IMR-90 (cell line): ENCODE measurements at regions not wholly inside any gene's neighbourhood (a gene's known extent, or its start where the extent isn't known, plus 50 kb on each side); places are given as distances from the start of the nearest gene placed in this dataset.

ENCODE experiments used
- ATAC-seq: fragments of 200-7000 bp; cut with Tn5 transposase; 2 replicates; pipeline ENCODE4 v1.9.1; 2020; ENCODE audit warnings: low read depth, mild to moderate bottlenecking, moderate library complexity
- BruUV-seq: library from RNA; stranded (reverse); fragments of 400-500 nt; replicated peaks from 2 replicates; lab custom pipeline; 2021; lab: Mats Ljungman, UMichigan
- CTCF ChIA-PET: fragments of 300-600 bp; formaldehyde crosslinking; extraction: SDS; loops from one replicate; lab custom pipeline; 2021; ENCODE audit warnings: antibody characterized with exemption; lab: Yijun Ruan, JAX
- POLR2A ChIA-PET: fragments of 300-600 bp; sonication (Branson Sonifier 250); formaldehyde crosslinking; loops from one replicate; lab custom pipeline; 2022; ENCODE audit warnings: antibody characterized with exemption; ENCODE audit not compliant: unreplicated experiment; lab: Charles Lee
- DNase-seq: peaks from one replicate; pipeline ENCODE4 v3.0.0; 2013
- H2AFZ ChIP-seq: replicated peaks from 2 replicates; pipeline ENCODE3; 2013; ENCODE audit warnings: low read length, mild to moderate bottlenecking; ENCODE audit not compliant: poor library complexity
- H2AK5ac ChIP-seq: 2 replicates; pipeline ENCODE4 v1.6.1; 2013; ENCODE audit warnings: low read depth, low read length, inconsistent platforms
- H2AK9ac ChIP-seq: replicated peaks from 2 replicates; pipeline ENCODE3; 2013; ENCODE audit warnings: mild to moderate bottlenecking, low read depth, low read length, moderate library complexity; ENCODE audit not compliant: poor library complexity
- H2BK120ac ChIP-seq: 2 replicates; pipeline ENCODE4 v1.6.1; 2013; ENCODE audit warnings: low read depth, low read length, inconsistent platforms
- H2BK15ac ChIP-seq: 3 replicates; pipeline ENCODE4 v1.6.1; 2013; ENCODE audit warnings: low read depth, low read length, inconsistent platforms
- H2BK20ac ChIP-seq: 2 replicates; pipeline ENCODE4 v1.6.1; 2013; ENCODE audit warnings: low read depth, mild to moderate bottlenecking, inconsistent platforms, low read length, moderate library complexity
- H2BK5ac ChIP-seq: 2 replicates; pipeline ENCODE4 v1.6.1; 2013; ENCODE audit warnings: mild to moderate bottlenecking, low read depth, low read length, inconsistent platforms; ENCODE audit not compliant: poor library complexity, severe bottlenecking
- H3K14ac ChIP-seq: replicated peaks from 2 replicates; pipeline ENCODE4 v1.6.1; 2013; ENCODE audit warnings: low read depth, low read length, inconsistent platforms
- H3K18ac ChIP-seq: 2 replicates; pipeline ENCODE4 v1.6.1; 2013; ENCODE audit warnings: low read depth, low read length, control low read depth
- H3K23ac ChIP-seq: 2 replicates; pipeline ENCODE4 v1.6.1; 2013; ENCODE audit warnings: low read depth, low read length, inconsistent platforms
- H3K27ac ChIP-seq: 2 replicates; pipeline ENCODE4 v1.5.1; 2013; ENCODE audit warnings: mild to moderate bottlenecking, control low read depth, low read length; ENCODE audit not compliant: insufficient read depth
- H3K27me3 ChIP-seq: 2 replicates; pipeline ENCODE4 v1.6.1; 2013; ENCODE audit warnings: low read length; ENCODE audit not compliant: control insufficient read depth, insufficient read depth
- H3K36me3 ChIP-seq: 2 replicates; pipeline ENCODE4 v1.6.1; 2013; ENCODE audit warnings: low read length, mixed read lengths; ENCODE audit not compliant: control insufficient read depth, insufficient read depth
- H3K4ac ChIP-seq: 2 replicates; pipeline ENCODE4 v1.6.1; 2013; ENCODE audit warnings: low read depth, low read length, inconsistent platforms
- H3K4me1 ChIP-seq: 2 replicates; pipeline ENCODE4 v1.6.1; 2013; ENCODE audit warnings: low read length, mixed read lengths; ENCODE audit not compliant: control insufficient read depth, insufficient read depth
- H3K4me2 ChIP-seq: 2 replicates; pipeline ENCODE4 v1.6.1; 2013; ENCODE audit warnings: low read depth, mild to moderate bottlenecking, control low read depth, low read length, moderate library complexity
- H3K4me3 ChIP-seq: 2 replicates; pipeline ENCODE4 v1.5.1; 2013; ENCODE audit warnings: low read depth, mild to moderate bottlenecking, control low read depth, low read length, moderate library complexity; ENCODE audit not compliant: insufficient read depth
- H3K56ac ChIP-seq: 2 replicates; pipeline ENCODE4 v1.6.1; 2013; ENCODE audit warnings: low read length, inconsistent platforms; ENCODE audit not compliant: insufficient read depth; ENCODE audit errors: extremely low read depth
- H3K79me1 ChIP-seq, 2 experiments: 2 replicates each; pipeline ENCODE4 v1.6.1; 2013; ENCODE audit warnings: low read length in 2 of 2, inconsistent platforms in 1 of 2, low read depth in 1 of 2
- H3K9ac ChIP-seq: 2 replicates; pipeline ENCODE4 v1.6.1; 2013; ENCODE audit warnings: low read depth, low read length, control low read depth
- H3K9me1 ChIP-seq: 2 replicates; pipeline ENCODE4 v1.6.1; 2013; ENCODE audit warnings: low read length, inconsistent platforms; ENCODE audit not compliant: insufficient read depth
- H3K9me3 ChIP-seq: 2 replicates; pipeline ENCODE4 v1.6.1; 2013; ENCODE audit warnings: low read length; ENCODE audit not compliant: control insufficient read depth, insufficient read depth
- H4K20me1 ChIP-seq: 2 replicates; pipeline ENCODE4 v1.6.1; 2013; ENCODE audit warnings: low read length, inconsistent platforms; ENCODE audit not compliant: insufficient read depth
- H4K5ac ChIP-seq: 2 replicates; pipeline ENCODE4 v1.6.1; 2013; ENCODE audit warnings: mild to moderate bottlenecking, low read depth, low read length, control low read depth
- H4K8ac ChIP-seq, 2 experiments: 2 replicates each; pipeline ENCODE4 v1.6.1; 2013; ENCODE audit warnings: low read depth in 2 of 2, low read length in 2 of 2, control low read depth in 1 of 2, inconsistent platforms in 1 of 2
- H4K91ac ChIP-seq: 2 replicates; pipeline ENCODE4 v1.6.1; 2013; ENCODE audit warnings: low read depth, low read length, inconsistent platforms; ENCODE audit not compliant: insufficient read depth
- CEBPB ChIP-seq: IDR thresholded peaks from 2 replicates; pipeline ENCODE4 v1.6.1; 2012; ENCODE audit warnings: low read depth, low read length, improper control_type of control experiment
- CHD1 ChIP-seq: IDR thresholded peaks from 2 replicates; pipeline ENCODE4 v1.6.1; 2012; ENCODE audit warnings: low read depth, low read length, improper control_type of control experiment
- FOS ChIP-seq: fragments of 150-350 bp; IDR thresholded peaks from 2 replicates; pipeline ENCODE4 v1.6.1; 2016; ENCODE audit warnings: low read depth, low read length
- MAFK ChIP-seq: IDR thresholded peaks from 2 replicates; pipeline ENCODE4 v1.6.1; 2012; ENCODE audit warnings: low read depth, low read length, improper control_type of control experiment
- MAZ ChIP-seq: IDR thresholded peaks from 2 replicates; pipeline ENCODE4 v1.6.1; 2012; ENCODE audit warnings: low read depth, mild to moderate bottlenecking, low read length, improper control_type of control experiment, moderate library complexity, borderline replicate concordance
- MXI1 ChIP-seq: IDR thresholded peaks from 2 replicates; pipeline ENCODE4 v1.6.1; 2012; ENCODE audit warnings: low read depth, mild to moderate bottlenecking, low read length, moderate library complexity, borderline replicate concordance
- POLR2A ChIP-seq: IDR thresholded peaks from 2 replicates; pipeline ENCODE4 v1.6.1; 2012; ENCODE audit warnings: mild to moderate bottlenecking, low read depth, low read length
- RAD21 ChIP-seq: IDR thresholded peaks from 2 replicates; pipeline ENCODE4 v1.6.1; 2012; ENCODE audit warnings: low read length, improper control_type of control experiment
- RCOR1 ChIP-seq: IDR thresholded peaks from 2 replicates; pipeline ENCODE4 v1.6.1; 2012; ENCODE audit warnings: mild to moderate bottlenecking, low read length, improper control_type of control experiment; ENCODE audit not compliant: insufficient replicate concordance
- RFX5 ChIP-seq: IDR thresholded peaks from 2 replicates; pipeline ENCODE4 v1.8.0; 2012; ENCODE audit warnings: low read depth, mild to moderate bottlenecking, low read length, moderate library complexity
- SMC3 ChIP-seq: fragments of 150-350 bp; IDR thresholded peaks from 2 replicates; pipeline ENCODE4 v1.6.1; 2016; ENCODE audit warnings: low read depth, mild to moderate bottlenecking, antibody characterized with exemption, low read length, moderate library complexity
- WGBS, 2 experiments: methylation state at CpG; one replicate each; pipeline versions ENCODE4 v1.1.5 to v1.1.7; 2013; ENCODE audit warnings: missing lambda C conversion rate in 2 of 2; ENCODE audit not compliant: insufficient read length in 1 of 2; ENCODE audit errors: extremely low coverage in 2 of 2; 5-methylcytosine and 5-hydroxymethylcytosine counted together
- dilution Hi-C: fragments of 300-500 bp; cut with HindIII; formaldehyde crosslinking; loops from one replicate; pipeline ENCODE4 v1.14.3; 2018; ENCODE audit warnings: low sequenced_read_pairs; ENCODE audit not compliant: unreplicated experiment
- in situ Hi-C: fragments of 300-500 bp; cut with MboI; formaldehyde crosslinking; loops from 3 replicates; pipeline ENCODE4 v1.14.3; 2019; ENCODE audit warnings: low sequenced_read_pairs, inconsistent platforms, mixed read lengths
- intact Hi-C: fragments of 100-400 bp; cut with micrococcal nuclease; formaldehyde crosslinking; loops from 2 replicates; pipeline ENCODE4 v1.10.0; 2022
- TF ChIP-seq, protein P1 (sequence below): fragments of 150-350 bp; IDR thresholded peaks from 2 replicates; pipeline ENCODE4 v1.6.1; 2017; ENCODE audit warnings: mild to moderate bottlenecking, antibody characterized with exemption, low read length, low read depth
- TF ChIP-seq, protein P2 (sequence below): conservative IDR thresholded peaks from 2 replicates; pipeline ENCODE4 v1.5.1; 2012; ENCODE audit warnings: mild to moderate bottlenecking, low read depth, low read length, improper control_type of control experiment
- TF ChIP-seq, protein P3 (sequence below): fragments of 150-350 bp; IDR thresholded peaks from 2 replicates; pipeline ENCODE4 v1.6.1; 2016; ENCODE audit warnings: low read depth, mild to moderate bottlenecking, low read length, moderate library complexity, borderline replicate concordance

DNA sequence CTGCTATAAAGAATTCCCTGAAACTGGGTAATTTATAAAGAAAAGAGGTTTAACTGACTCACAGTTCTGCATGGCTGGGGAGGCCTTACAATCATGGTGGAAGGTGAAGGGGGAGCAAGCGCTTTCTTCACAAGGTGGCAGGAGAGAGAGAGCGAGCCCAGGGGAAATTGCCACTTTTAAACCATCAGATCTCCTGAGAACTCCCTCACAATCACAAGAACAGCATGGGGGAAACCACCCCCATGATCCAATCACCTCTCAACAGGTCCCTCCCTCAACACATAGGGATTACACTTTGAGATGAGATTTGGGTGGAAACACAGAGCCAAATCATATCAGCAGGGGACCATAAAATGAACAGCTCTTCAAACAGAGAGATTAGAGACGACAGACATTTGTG, 198.6 kb downstream of the MAGEB5 start:
- no peak overlapping the region for H2AK9ac ChIP-seq
- H3K14ac ChIP-seq: no peak overlapping the region
- POLR2A ChIA-PET: no interaction called here
- H4K91ac ChIP-seq: no peak overlapping the region
- no CpG with 5 or more reads among the region's 3 CpGs for WGBS, 2 experiments
- no peak overlapping the region for H3K23ac ChIP-seq
- H4K20me1 ChIP-seq: no peaks in the 10 kb centered on the region
- H3K9ac ChIP-seq: no peak overlapping the region
- no peak overlapping the region for H3K4me2 ChIP-seq
- no peak for DNase-seq
- H3K18ac ChIP-seq: no peak overlapping the region
- no peak overlapping the region for H2BK5ac ChIP-seq
- no peak overlapping the region for H3K27ac ChIP-seq
- no peak overlapping the region for H4K8ac ChIP-seq
- no peak overlapping the region for H2AFZ ChIP-seq
- TF ChIP-seq MAFK (no peak), CHD1 (no peak), FOS (no peak), MXI1 (no peak), MAZ (no peak), RCOR1 (no peak), POLR2A (no peak), SMC3 (no peak), CEBPB (no peak), RAD21 (no peak), RFX5 (no peak)
- TF ChIP-seq, protein P1, sequence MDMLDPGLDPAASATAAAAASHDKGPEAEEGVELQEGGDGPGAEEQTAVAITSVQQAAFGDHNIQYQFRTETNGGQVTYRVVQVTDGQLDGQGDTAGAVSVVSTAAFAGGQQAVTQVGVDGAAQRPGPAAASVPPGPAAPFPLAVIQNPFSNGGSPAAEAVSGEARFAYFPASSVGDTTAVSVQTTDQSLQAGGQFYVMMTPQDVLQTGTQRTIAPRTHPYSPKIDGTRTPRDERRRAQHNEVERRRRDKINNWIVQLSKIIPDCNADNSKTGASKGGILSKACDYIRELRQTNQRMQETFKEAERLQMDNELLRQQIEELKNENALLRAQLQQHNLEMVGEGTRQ: no peak
- TF ChIP-seq, protein P2, sequence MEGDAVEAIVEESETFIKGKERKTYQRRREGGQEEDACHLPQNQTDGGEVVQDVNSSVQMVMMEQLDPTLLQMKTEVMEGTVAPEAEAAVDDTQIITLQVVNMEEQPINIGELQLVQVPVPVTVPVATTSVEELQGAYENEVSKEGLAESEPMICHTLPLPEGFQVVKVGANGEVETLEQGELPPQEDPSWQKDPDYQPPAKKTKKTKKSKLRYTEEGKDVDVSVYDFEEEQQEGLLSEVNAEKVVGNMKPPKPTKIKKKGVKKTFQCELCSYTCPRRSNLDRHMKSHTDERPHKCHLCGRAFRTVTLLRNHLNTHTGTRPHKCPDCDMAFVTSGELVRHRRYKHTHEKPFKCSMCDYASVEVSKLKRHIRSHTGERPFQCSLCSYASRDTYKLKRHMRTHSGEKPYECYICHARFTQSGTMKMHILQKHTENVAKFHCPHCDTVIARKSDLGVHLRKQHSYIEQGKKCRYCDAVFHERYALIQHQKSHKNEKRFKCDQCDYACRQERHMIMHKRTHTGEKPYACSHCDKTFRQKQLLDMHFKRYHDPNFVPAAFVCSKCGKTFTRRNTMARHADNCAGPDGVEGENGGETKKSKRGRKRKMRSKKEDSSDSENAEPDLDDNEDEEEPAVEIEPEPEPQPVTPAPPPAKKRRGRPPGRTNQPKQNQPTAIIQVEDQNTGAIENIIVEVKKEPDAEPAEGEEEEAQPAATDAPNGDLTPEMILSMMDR: no peak
- TF ChIP-seq, protein P3, sequence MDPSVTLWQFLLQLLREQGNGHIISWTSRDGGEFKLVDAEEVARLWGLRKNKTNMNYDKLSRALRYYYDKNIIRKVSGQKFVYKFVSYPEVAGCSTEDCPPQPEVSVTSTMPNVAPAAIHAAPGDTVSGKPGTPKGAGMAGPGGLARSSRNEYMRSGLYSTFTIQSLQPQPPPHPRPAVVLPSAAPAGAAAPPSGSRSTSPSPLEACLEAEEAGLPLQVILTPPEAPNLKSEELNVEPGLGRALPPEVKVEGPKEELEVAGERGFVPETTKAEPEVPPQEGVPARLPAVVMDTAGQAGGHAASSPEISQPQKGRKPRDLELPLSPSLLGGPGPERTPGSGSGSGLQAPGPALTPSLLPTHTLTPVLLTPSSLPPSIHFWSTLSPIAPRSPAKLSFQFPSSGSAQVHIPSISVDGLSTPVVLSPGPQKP: no peak
- H3K4me3 ChIP-seq: no peak overlapping the region
- no peak overlapping the region for H2BK120ac ChIP-seq
- CTCF ChIA-PET: no interaction called here
- no peaks in the 10 kb centered on the region for H3K36me3 ChIP-seq
- no peak overlapping the region for H3K4ac ChIP-seq
- no TSS peak for BruUV-seq
- H4K5ac ChIP-seq: no peak overlapping the region
- no peaks in the 10 kb centered on the region for H3K9me3 ChIP-seq
- H3K9me1 ChIP-seq: no peaks in the 10 kb centered on the region
- in situ Hi-C loops: no loop called here
- intact Hi-C loops: no loop called here
- H3K27me3 ChIP-seq: no peaks in the 10 kb centered on the region
- no peaks in the 10 kb centered on the region for H3K79me1 ChIP-seq
- H3K56ac ChIP-seq: no peak overlapping the region
- no peak overlapping the region for H2BK20ac ChIP-seq
- dilution Hi-C loops: no loop called here
- no peak overlapping the region for H2BK15ac ChIP-seq
- H2AK5ac ChIP-seq: no peak overlapping the region
- ATAC-seq: no peak
- no peaks in the 10 kb centered on the region for H3K4me1 ChIP-seq
